Fibroblast of the aortic adventitia (primary cell): ENCODE measurements at regions not wholly inside any gene's neighbourhood (a gene's known extent, or its start where the extent isn't known, plus 50 kb on each side); places are given as distances from the start of the nearest gene placed in this dataset.

Source experiments
- DNase-seq: peaks from one replicate; pipeline ENCODE4 v3.0.0-alpha.2; 2010; ENCODE audit warnings: low read depth
- H3K4me3 ChIP-seq: 2 replicates; pipeline ENCODE4 v1.5.1; 2011; ENCODE audit warnings: low read depth, mild to moderate bottlenecking, control low read depth, low read length, moderate library complexity
- TF ChIP-seq, protein P1 (sequence below): IDR thresholded peaks from 2 replicates; pipeline ENCODE4 v1.5.1; 2011; ENCODE audit warnings: mild to moderate bottlenecking, low read length, control low read depth, inconsistent platforms; ENCODE audit not compliant: insufficient read depth

- TF ChIP-seq, protein P1, sequence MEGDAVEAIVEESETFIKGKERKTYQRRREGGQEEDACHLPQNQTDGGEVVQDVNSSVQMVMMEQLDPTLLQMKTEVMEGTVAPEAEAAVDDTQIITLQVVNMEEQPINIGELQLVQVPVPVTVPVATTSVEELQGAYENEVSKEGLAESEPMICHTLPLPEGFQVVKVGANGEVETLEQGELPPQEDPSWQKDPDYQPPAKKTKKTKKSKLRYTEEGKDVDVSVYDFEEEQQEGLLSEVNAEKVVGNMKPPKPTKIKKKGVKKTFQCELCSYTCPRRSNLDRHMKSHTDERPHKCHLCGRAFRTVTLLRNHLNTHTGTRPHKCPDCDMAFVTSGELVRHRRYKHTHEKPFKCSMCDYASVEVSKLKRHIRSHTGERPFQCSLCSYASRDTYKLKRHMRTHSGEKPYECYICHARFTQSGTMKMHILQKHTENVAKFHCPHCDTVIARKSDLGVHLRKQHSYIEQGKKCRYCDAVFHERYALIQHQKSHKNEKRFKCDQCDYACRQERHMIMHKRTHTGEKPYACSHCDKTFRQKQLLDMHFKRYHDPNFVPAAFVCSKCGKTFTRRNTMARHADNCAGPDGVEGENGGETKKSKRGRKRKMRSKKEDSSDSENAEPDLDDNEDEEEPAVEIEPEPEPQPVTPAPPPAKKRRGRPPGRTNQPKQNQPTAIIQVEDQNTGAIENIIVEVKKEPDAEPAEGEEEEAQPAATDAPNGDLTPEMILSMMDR: no peak
- no peak overlapping the region for H3K4me3 ChIP-seq
- DNase-seq: no peak
Observed at GRCh38 chr7:53794816-53795215, 747.4 kb upstream of the VSTM2A start.

DNA sequence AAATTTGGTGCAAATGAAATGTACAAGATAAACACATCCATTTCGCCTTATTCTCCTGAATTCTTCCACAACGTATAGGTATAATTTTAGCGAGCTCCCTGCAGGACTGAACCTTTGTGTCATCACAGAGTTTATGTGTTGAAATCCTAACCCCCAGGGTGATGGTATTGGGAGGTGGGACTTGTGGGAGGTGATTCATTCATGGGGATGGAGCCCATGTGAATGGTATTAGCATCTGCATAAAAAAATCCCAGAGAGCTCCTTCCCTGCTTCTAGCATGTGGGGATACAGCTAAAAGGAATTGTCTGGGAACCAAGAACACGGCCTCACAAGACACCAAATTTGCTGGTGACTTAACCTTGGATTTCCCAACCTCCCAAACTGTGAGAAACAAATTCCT, 741.4 kb upstream of the VSTM2A start:
- TF ChIP-seq, protein P1: no peak
- no peak for DNase-seq
- no peak overlapping the region for H3K4me3 ChIP-seq

- DNase-seq: no peak
- TF ChIP-seq, protein P1: no peak
- no peak overlapping the region for H3K4me3 ChIP-seq
Observed at GRCh38 chr7:53806119-53806518, 736.1 kb upstream of the VSTM2A start.

GRCh38 chr7:53811555-53812079, 730.6 kb upstream of the VSTM2A start:
- H3K4me3 ChIP-seq: no peak overlapping the region
- DNase-seq: no peak
- TF ChIP-seq, protein P1: no peak

DNA sequence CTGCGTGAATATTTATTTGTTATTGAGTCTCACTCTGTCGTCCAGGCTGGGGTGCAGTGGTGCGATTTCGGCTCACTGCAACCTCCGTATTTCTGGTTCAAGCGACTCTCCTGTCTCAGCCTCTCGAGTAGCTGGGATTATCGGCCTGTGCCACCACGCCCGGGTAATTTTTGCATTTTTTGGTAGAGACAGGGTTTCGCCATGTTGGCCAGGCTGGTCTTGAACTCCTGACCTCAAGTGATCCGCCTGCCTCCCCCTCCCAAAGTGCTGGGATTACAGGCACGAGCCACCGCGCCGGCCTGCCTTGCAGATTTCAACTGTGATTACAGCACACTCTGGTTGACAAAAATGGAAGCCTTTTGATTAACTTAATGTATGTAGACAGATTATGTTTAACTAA, 730.0 kb upstream of the VSTM2A start:
- no peak overlapping the region for H3K4me3 ChIP-seq
- TF ChIP-seq, protein P1: no peak
- DNase-seq: no peak

DNA sequence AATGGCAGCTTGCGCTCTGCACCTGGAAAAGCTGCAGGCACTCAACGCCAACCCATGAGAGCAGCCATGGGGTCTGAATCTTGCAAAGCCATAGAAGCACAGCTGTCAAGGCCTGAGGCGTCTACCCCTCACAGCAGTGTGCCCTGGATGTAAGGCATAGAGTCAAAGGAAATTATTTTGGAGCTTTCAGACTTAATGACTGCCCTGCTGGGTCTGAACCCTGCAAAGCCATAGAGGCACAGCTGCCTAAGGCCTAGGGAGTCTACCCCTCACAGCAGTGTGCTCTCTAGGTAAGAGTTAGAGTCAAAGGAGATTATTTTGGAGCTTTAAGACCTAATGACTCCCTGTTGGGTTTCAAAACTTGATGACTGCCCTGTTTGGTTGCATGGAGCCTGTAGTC, 706.9 kb upstream of the VSTM2A start:
- H3K4me3 ChIP-seq: no peak overlapping the region
- DNase-seq: no peak
- TF ChIP-seq, protein P1: no peak

DNA sequence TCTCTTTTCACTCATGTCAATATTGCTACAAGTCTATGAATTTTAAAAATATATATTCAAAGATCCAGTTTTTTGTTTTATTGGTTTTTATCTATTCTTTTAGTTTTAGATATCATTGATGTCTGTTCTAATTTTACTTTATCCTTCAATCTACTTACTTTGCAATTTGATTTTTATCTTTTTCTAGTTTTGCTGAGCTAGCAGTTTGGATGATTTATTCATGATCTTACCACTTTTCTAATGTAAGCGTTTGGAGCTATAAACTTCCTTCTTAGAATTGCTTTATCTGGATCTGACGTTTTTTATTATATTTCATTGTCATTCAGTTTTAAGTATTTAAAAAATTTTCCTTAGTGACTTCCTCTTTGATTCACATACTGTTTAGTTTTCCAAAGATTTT, 664.5 kb upstream of the VSTM2A start:
- TF ChIP-seq, protein P1: no peak
- no peak for DNase-seq
- no peak overlapping the region for H3K4me3 ChIP-seq
